GM13976 (cell line): ENCODE measurements at regions not wholly inside any gene's neighbourhood (a gene's known extent, or its start where the extent isn't known, plus 50 kb on each side); places are given as distances from the start of the nearest gene placed in this dataset.

Experiments used
- DNase-seq: peaks from one replicate; pipeline ENCODE4 v3.0.0; 2012; ENCODE audit warnings: low spot score
- CTCF ChIP-seq: IDR thresholded peaks from 2 replicates; pipeline ENCODE4 v1.5.1; 2012; ENCODE audit warnings: borderline replicate concordance, mild to moderate bottlenecking; ENCODE audit not compliant: insufficient read depth; ENCODE audit errors: extremely low read depth, missing control alignments, control extremely low read depth
- in situ Hi-C: fragments of 300-500 bp; cut with MboI; formaldehyde crosslinking; loops from one replicate; pipeline ENCODE4 v1.12.0; 2022; ENCODE audit warnings: low sequenced_read_pairs, mixed read lengths, inconsistent platforms; ENCODE audit not compliant: unreplicated experiment

- DNase-seq: no peak
- in situ Hi-C loops: no loop called here
- no peak for TF ChIP-seq CTCF
Measured at GRCh38 chr13:78993792-78994191, 334.8 kb upstream of the OBI1 start.

DNA sequence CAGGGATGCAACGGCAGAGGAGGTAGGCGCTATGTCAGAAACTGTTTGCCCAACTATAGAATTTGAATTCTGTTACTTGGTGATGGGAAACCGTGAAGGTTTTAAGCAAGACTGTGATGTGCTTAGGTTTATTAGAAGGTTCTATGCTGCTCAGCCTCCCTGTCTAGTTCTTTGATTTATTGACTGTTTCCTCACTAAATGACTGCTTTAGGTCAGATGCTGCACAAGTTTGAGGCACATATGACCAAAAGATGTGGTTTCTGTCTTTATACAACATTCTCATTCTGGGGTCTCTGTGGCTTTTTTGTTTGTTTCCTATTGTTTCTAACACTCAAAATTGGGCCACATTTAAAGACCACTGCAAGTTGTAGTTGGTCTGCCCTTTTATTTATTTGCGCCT lies 323.0 kb upstream of the OBI1 start:
- TF ChIP-seq CTCF: no peak
- DNase-seq: no peak
- in situ Hi-C loops: no loop called here

- no peak for TF ChIP-seq CTCF
- in situ Hi-C loops: no loop called here
- DNase-seq: no peak
Measured at GRCh38 chr13:78979349-78979748, 320.4 kb upstream of the OBI1 start.

DNA sequence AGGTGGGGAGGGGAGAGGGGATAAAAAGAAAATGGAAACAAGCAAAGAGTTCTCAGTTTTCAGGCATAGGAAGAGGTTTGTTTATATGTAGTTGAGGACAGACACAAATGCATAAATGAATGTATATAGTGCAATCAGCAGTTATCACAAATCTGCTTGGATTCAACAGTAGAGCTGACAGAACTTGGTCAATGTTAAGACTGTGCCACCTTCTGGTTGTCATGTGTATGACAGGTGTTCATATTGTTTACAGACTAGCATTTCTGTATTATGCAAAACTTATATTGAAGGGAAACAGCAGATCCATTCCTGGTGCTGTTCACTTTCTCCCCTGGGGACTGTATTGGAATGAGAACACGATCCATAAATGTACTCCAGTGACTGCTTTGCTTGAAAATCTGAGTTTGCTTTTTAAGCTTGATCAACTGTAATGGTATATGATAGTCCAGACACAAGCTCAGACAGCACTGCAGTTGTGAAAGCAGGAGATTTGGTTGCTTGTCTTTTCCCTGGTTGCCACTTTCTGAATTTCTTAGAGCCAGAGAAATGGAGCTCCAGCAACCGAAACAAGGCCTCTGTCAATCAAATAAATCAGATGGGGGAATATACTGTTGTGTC lies 319.5 kb upstream of the OBI1 start:
- DNase-seq: peak; percentile 36
- in situ Hi-C loops: no loop called here
- TF ChIP-seq CTCF: peak; percentile 46

GRCh38 chr13:78977311-78977710 lies 318.4 kb upstream of the OBI1 start:
- no peak for DNase-seq
- in situ Hi-C loops: no loop called here
- TF ChIP-seq CTCF: no peak

- DNase-seq: no peak
- in situ Hi-C loops: no loop called here
- no peak for TF ChIP-seq CTCF
Measured at GRCh38 chr13:78976696-78977095, 317.7 kb upstream of the OBI1 start.
